Upper lobe of left lung (tissue), 6 donors: ENCODE measurements at regions not wholly inside any gene's neighbourhood (a gene's known extent, or its start where the extent isn't known, plus 50 kb on each side); places are given as distances from the start of the nearest gene placed in this dataset.
"Not testable (repeated sequence)": the region's sequence is repeated elsewhere in the genome, so short reads cannot be mapped to it uniquely, and the experiment has no call there.

Source experiments
- ATAC-seq, 2 donors: fragments of 200-7000 bp; cut with Tn5 transposase; one replicate each; pipeline ENCODE4 v1.9.1; 2022; ENCODE audit warnings: mild to moderate bottlenecking in 2 of 2, moderate library complexity in 2 of 2; ENCODE audit not compliant: low FRiP score in 2 of 2
- DNase-seq, 2 donors: peaks; one replicate each; pipeline ENCODE4 v3.0.0-alpha.2; 2019 to 2020
- H3K27ac ChIP-seq, 4 donors: fragments of 200-600 bp; sonication (generic); one replicate each; pipeline ENCODE4 v1.5.1; 2016 to 2019
- H3K27me3 ChIP-seq, 4 donors: fragments of 200-600 bp; sonication (generic); one replicate each; pipeline ENCODE4 v1.5.1; 2017 to 2019
- H3K36me3 ChIP-seq, 4 donors: fragments of 200-600 bp; sonication (generic); one replicate each; pipeline ENCODE4 v1.5.1; 2016 to 2019
- H3K4me1 ChIP-seq, 4 donors: fragments of 200-600 bp; sonication (generic); one replicate each; pipeline ENCODE4 v1.5.1; 2018 to 2019
- H3K4me3 ChIP-seq, 4 donors: fragments of 200-600 bp; sonication (generic); one replicate each; pipeline ENCODE4 v1.5.1; 2017 to 2019; ENCODE audit warnings: mild to moderate bottlenecking in 2 of 4, moderate library complexity in 1 of 4
- H3K9me3 ChIP-seq, 4 donors: fragments of 200-600 bp; sonication (generic); one replicate each; pipeline ENCODE4 v1.5.1; 2018 to 2019
- EP300 ChIP-seq, 4 donors: sonication (generic); formaldehyde crosslinking; IDR thresholded peaks; one replicate each; pipeline ENCODE4 v1.5.1; 2017; ENCODE audit warnings: antibody characterized with exemption in 4 of 4, control low read depth in 2 of 4
- POLR2A ChIP-seq, 4 donors: fragments of 450-650 bp; IDR thresholded peaks; one replicate each; pipeline ENCODE4 v1.5.1; 2016 to 2017; ENCODE audit warnings: antibody characterized with exemption in 4 of 4, mild to moderate bottlenecking in 2 of 4
- POLR2AphosphoS5 ChIP-seq, 2 donors: sonication (generic); formaldehyde crosslinking; IDR thresholded peaks; one replicate each; pipeline ENCODE4 v1.5.1; 2017; ENCODE audit warnings: antibody characterized with exemption in 2 of 2
- WGBS, 2 donors: methylation state at CpG; one replicate each; pipeline ENCODE4 v1.1.5; 2017 to 2018; 5-methylcytosine and 5-hydroxymethylcytosine counted together
- TF ChIP-seq, protein P1 (sequence below), 6 experiments: fragments of 450-650 bp in 4 of 6; fragments of 200-600 bp in 2 of 6; sonication (generic) in 2 of 6; IDR thresholded peaks; one replicate each; pipeline ENCODE4 v1.5.1; 2016 to 2019; ENCODE audit warnings: antibody characterized with exemption in 6 of 6
- donor health status: DM: no; HTN: no; CAD: no; lungs with moderate emphysema.
- donor health status: DM: no; HTN: yes; CAD: no; lungs with severe emphysema.

DNA sequence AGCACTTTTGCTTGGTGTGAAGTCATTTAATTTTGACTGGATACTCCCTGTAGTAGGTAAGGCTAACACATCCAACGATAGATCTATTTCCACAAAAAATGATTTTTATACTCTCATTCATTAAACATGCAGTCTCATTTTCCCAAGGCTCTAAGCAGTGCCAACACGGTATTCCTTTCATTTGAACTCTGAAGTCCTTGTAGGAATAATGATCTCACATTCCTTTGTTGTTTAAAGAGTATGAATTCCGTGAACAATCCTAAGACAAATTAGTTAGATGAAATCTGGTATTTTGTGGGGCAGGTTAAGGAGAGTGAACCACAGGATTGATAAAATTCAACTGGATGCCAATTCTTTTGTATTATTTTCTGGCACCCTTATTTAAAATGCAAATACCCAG, 66.6 kb downstream of the LACC1 start:
- no peaks in the 10 kb centered on the region for H3K36me3 ChIP-seq
- H3K4me1 ChIP-seq, result no peaks in the 10 kb centered on the region
- DNase-seq (no peak), ATAC-seq (no peak)
- no peaks in the 10 kb centered on the region for H3K9me3 ChIP-seq
- H3K4me3 ChIP-seq, result no peak overlapping the region
- 68 to 77% methylated on average over 3 of the region's 3 CpGs for WGBS, 2 donors
- TF ChIP-seq, protein P1, sequence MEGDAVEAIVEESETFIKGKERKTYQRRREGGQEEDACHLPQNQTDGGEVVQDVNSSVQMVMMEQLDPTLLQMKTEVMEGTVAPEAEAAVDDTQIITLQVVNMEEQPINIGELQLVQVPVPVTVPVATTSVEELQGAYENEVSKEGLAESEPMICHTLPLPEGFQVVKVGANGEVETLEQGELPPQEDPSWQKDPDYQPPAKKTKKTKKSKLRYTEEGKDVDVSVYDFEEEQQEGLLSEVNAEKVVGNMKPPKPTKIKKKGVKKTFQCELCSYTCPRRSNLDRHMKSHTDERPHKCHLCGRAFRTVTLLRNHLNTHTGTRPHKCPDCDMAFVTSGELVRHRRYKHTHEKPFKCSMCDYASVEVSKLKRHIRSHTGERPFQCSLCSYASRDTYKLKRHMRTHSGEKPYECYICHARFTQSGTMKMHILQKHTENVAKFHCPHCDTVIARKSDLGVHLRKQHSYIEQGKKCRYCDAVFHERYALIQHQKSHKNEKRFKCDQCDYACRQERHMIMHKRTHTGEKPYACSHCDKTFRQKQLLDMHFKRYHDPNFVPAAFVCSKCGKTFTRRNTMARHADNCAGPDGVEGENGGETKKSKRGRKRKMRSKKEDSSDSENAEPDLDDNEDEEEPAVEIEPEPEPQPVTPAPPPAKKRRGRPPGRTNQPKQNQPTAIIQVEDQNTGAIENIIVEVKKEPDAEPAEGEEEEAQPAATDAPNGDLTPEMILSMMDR (IDR thresholded peaks at IDR 0.05), result no peak
- TF ChIP-seq POLR2AphosphoS5 (IDR thresholded peaks at IDR 0.05), result no peak
- TF ChIP-seq EP300 (IDR thresholded peaks at IDR 0.05), result no peak
- no peak for TF ChIP-seq POLR2A (IDR thresholded peaks at IDR 0.05)
- H3K27me3 ChIP-seq, result no peaks in the 10 kb centered on the region
- no peak overlapping the region for H3K27ac ChIP-seq

- no peak overlapping the region for H3K27ac ChIP-seq
- WGBS, 2 donors, result 68 to 74% methylated on average over 3 of the region's 3 CpGs
- TF ChIP-seq, protein P1 (IDR thresholded peaks at IDR 0.05), result no peak
- TF ChIP-seq POLR2A (IDR thresholded peaks at IDR 0.05), result no peak
- no peak for TF ChIP-seq POLR2AphosphoS5 (IDR thresholded peaks at IDR 0.05)
- TF ChIP-seq EP300 (IDR thresholded peaks at IDR 0.05), result no peak
- no peaks in the 10 kb centered on the region for H3K36me3 ChIP-seq
- DNase-seq (no peak), ATAC-seq (no peak)
- no peaks in the 10 kb centered on the region for H3K4me1 ChIP-seq
- H3K27me3 ChIP-seq, result no peaks in the 10 kb centered on the region
- H3K4me3 ChIP-seq, result no peak overlapping the region
- H3K9me3 ChIP-seq, result no peaks in the 10 kb centered on the region
Observed at GRCh38 chr13:43947897-43948458, 68.3 kb downstream of the LACC1 start.

GRCh38 chr13:43953370-43953769, 73.7 kb downstream of the LACC1 start:
- H3K27ac ChIP-seq, result no peak overlapping the region
- WGBS, 2 donors, result 68 to 78% methylated on average over 2 of the region's 2 CpGs
- H3K27me3 ChIP-seq, result no peaks in the 10 kb centered on the region
- no peaks in the 10 kb centered on the region for H3K4me1 ChIP-seq
- H3K9me3 ChIP-seq, result no peaks in the 10 kb centered on the region
- no peak for ATAC-seq
- H3K36me3 ChIP-seq, result no peaks in the 10 kb centered on the region
- H3K4me3 ChIP-seq, result no peak overlapping the region
- no peak for DNase-seq
- TF ChIP-seq EP300 (IDR thresholded peaks at IDR 0.05) (no peak), POLR2A (IDR thresholded peaks at IDR 0.05) (no peak), POLR2AphosphoS5 (IDR thresholded peaks at IDR 0.05) (no peak)
- TF ChIP-seq, protein P1 (IDR thresholded peaks at IDR 0.05), result no peak

GRCh38 chr13:43956975-43957374, 77.3 kb downstream of the LACC1 start:
- H3K4me3 ChIP-seq, H3K4me1 ChIP-seq, H3K27ac ChIP-seq, H3K9me3 ChIP-seq, DNase-seq, ATAC-seq, H3K36me3 ChIP-seq, H3K27me3 ChIP-seq: not testable (repeated sequence)
- 88 to 94% methylated on average over 1 of the region's 1 CpG for WGBS, 2 donors

DNA sequence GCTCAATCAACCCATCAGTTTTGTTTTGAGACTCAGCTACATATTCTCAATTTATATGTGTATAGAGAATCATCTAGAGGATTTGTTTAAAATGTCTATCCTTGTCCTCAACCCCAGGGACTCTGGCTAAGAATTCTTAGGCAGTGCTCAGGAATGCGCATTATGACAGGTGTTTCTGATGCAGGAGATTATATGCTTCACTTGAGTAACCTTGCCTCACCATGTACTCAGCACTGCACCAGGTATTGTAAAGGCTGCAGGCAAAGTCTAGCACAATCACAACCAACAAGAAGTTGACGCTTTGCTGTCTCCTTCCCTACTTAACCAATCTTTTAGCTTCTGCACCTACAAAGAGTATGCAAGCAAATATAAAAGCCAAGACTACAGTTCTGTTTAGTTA, 79.6 kb downstream of the LACC1 start:
- no peaks in the 10 kb centered on the region for H3K36me3 ChIP-seq
- no peak for DNase-seq
- TF ChIP-seq EP300 (IDR thresholded peaks at IDR 0.05) (no peak), POLR2AphosphoS5 (IDR thresholded peaks at IDR 0.05) (no peak), POLR2A (IDR thresholded peaks at IDR 0.05) (no peak)
- TF ChIP-seq, protein P1 (IDR thresholded peaks at IDR 0.05), result no peak
- H3K27ac ChIP-seq, result no peak overlapping the region
- H3K4me3 ChIP-seq, result no peak overlapping the region
- 88 to 93% methylated on average over 2 of the region's 2 CpGs for WGBS, 2 donors
- H3K4me1 ChIP-seq, result no peaks in the 10 kb centered on the region
- no peaks in the 10 kb centered on the region for H3K9me3 ChIP-seq
- no peaks in the 10 kb centered on the region for H3K27me3 ChIP-seq
- no peak for ATAC-seq
